ENCODE measurements at regions not wholly inside any gene's neighbourhood (a gene's known extent, or its start where the extent isn't known, plus 50 kb on each side); places are given as distances from the start of the nearest gene placed in this dataset.

DNA sequence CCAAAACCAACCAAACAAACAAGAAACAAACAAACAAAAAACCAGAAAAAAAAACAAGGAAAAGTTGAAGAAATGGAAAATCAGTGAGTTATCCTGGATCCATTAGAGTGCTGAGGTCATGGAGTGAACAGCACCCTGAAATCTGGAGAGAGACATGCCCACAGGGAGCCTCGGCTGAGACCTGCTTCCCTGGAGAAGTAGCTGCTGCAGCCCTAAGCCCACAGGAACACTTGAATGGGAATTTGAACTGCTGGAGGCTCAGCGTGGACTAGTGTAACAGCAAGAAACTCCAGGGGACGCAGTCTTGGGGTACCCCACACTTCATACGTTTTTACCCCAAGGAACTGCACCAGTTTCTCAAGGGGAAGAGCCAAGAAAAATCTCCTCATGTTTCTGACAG is 144.1 kb upstream of the UBE3A start (continued):
- TF ChIP-seq, protein P1, sequence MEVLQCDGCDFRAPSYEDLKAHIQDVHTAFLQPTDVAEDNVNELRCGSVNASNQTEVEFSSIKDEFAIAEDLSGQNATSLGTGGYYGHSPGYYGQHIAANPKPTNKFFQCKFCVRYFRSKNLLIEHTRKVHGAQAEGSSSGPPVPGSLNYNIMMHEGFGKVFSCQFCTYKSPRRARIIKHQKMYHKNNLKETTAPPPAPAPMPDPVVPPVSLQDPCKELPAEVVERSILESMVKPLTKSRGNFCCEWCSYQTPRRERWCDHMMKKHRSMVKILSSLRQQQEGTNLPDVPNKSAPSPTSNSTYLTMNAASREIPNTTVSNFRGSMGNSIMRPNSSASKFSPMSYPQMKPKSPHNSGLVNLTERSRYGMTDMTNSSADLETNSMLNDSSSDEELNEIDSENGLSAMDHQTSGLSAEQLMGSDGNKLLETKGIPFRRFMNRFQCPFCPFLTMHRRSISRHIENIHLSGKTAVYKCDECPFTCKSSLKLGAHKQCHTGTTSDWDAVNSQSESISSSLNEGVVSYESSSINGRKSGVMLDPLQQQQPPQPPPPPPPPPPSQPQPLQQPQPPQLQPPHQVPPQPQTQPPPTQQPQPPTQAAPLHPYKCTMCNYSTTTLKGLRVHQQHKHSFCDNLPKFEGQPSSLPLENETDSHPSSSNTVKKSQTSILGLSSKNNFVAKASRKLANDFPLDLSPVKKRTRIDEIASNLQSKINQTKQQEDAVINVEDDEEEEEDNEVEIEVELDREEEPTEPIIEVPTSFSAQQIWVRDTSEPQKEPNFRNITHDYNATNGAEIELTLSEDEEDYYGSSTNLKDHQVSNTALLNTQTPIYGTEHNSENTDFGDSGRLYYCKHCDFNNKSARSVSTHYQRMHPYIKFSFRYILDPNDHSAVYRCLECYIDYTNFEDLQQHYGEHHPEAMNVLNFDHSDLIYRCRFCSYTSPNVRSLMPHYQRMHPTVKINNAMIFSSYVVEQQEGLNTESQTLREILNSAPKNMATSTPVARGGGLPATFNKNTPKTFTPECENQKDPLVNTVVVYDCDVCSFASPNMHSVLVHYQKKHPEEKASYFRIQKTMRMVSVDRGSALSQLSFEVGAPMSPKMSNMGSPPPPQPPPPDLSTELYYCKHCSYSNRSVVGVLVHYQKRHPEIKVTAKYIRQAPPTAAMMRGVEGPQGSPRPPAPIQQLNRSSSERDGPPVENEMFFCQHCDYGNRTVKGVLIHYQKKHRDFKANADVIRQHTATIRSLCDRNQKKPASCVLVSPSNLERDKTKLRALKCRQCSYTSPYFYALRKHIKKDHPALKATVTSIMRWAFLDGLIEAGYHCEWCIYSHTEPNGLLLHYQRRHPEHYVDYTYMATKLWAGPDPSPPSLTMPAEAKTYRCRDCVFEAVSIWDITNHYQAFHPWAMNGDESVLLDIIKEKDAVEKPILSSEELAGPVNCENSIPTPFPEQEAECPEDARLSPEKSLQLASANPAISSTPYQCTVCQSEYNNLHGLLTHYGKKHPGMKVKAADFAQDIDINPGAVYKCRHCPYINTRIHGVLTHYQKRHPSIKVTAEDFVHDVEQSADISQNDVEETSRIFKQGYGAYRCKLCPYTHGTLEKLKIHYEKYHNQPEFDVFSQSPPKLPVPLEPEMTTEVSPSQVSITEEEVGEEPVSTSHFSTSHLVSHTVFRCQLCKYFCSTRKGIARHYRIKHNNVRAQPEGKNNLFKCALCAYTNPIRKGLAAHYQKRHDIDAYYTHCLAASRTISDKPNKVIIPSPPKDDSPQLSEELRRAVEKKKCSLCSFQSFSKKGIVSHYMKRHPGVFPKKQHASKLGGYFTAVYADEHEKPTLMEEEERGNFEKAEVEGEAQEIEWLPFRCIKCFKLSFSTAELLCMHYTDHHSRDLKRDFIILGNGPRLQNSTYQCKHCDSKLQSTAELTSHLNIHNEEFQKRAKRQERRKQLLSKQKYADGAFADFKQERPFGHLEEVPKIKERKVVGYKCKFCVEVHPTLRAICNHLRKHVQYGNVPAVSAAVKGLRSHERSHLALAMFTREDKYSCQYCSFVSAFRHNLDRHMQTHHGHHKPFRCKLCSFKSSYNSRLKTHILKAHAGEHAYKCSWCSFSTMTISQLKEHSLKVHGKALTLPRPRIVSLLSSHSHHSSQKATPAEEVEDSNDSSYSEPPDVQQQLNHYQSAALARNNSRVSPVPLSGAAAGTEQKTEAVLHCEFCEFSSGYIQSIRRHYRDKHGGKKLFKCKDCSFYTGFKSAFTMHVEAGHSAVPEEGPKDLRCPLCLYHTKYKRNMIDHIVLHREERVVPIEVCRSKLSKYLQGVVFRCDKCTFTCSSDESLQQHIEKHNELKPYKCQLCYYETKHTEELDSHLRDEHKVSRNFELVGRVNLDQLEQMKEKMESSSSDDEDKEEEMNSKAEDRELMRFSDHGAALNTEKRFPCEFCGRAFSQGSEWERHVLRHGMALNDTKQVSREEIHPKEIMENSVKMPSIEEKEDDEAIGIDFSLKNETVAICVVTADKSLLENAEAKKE (CRISPR knock-in tag; IDR thresholded peaks at IDR 0.05), result no peak
- no peak for TF ChIP-seq EZH2 (IDR thresholded peaks at IDR 0.05; ENCODE audit: low read depth, unreplicated experiment)
- TF ChIP-seq POLR2AphosphoS5 (IDR thresholded peaks at IDR 0.05; ENCODE audit: low read depth), result no peak
- TF ChIP-seq, protein P2, sequence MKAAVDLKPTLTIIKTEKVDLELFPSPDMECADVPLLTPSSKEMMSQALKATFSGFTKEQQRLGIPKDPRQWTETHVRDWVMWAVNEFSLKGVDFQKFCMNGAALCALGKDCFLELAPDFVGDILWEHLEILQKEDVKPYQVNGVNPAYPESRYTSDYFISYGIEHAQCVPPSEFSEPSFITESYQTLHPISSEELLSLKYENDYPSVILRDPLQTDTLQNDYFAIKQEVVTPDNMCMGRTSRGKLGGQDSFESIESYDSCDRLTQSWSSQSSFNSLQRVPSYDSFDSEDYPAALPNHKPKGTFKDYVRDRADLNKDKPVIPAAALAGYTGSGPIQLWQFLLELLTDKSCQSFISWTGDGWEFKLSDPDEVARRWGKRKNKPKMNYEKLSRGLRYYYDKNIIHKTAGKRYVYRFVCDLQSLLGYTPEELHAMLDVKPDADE (IDR thresholded peaks at IDR 0.05), result no peak
- TF ChIP-seq, protein P3, sequence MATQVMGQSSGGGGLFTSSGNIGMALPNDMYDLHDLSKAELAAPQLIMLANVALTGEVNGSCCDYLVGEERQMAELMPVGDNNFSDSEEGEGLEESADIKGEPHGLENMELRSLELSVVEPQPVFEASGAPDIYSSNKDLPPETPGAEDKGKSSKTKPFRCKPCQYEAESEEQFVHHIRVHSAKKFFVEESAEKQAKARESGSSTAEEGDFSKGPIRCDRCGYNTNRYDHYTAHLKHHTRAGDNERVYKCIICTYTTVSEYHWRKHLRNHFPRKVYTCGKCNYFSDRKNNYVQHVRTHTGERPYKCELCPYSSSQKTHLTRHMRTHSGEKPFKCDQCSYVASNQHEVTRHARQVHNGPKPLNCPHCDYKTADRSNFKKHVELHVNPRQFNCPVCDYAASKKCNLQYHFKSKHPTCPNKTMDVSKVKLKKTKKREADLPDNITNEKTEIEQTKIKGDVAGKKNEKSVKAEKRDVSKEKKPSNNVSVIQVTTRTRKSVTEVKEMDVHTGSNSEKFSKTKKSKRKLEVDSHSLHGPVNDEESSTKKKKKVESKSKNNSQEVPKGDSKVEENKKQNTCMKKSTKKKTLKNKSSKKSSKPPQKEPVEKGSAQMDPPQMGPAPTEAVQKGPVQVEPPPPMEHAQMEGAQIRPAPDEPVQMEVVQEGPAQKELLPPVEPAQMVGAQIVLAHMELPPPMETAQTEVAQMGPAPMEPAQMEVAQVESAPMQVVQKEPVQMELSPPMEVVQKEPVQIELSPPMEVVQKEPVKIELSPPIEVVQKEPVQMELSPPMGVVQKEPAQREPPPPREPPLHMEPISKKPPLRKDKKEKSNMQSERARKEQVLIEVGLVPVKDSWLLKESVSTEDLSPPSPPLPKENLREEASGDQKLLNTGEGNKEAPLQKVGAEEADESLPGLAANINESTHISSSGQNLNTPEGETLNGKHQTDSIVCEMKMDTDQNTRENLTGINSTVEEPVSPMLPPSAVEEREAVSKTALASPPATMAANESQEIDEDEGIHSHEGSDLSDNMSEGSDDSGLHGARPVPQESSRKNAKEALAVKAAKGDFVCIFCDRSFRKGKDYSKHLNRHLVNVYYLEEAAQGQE (IDR thresholded peaks at IDR 0.05; ENCODE audit: unreplicated experiment), result no peak

All from GM23338 (cell line).